ENCODE measurements at regions not wholly inside any gene's neighbourhood (a gene's known extent, or its start where the extent isn't known, plus 50 kb on each side); places are given as distances from the start of the nearest gene placed in this dataset.

DNA sequence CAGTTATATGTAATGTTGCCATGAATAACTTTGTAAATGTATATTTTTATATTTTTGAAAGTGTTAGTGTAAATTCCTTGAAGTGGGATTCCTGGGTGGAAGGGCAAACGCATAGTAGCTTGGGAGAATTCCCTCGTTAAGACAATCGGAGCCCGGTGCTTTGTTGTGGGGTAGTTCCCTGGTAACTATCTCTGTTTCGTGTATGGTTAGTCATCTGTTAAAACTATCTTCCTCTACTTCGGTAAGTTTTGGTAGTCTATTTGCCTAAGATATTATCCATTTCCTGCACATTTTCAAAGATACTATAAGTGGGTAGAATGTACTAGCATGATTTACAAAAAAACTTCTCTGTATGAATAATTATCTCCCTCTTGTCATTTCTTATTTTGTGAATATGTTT is 113.8 kb upstream of the NRXN1 start:
- Histone ChIP-seq H2AFZ (ENCODE audit: control insufficient read depth, low read length) (no peak overlapping the region), H3K9me1 (ENCODE audit: control insufficient read depth, extremely low read depth, insufficient read depth, low read length) (no peaks in the 10 kb centered on the region), H3K4me1 (ENCODE audit: control insufficient read depth, extremely low read depth, insufficient read depth, low read length) (no peaks in the 10 kb centered on the region), H3K36me3 (ENCODE audit: control insufficient read depth in 2 of 2, extremely low read depth in 1 of 2, insufficient read depth in 2 of 2, low read length in 2 of 2) (no peaks in the 10 kb centered on the region), H3K9ac (ENCODE audit: control insufficient read depth, extremely low read depth, insufficient read depth, low read length) (no peak overlapping the region), H3K4me3 (ENCODE audit: control insufficient read depth in 2 of 3, extremely low read depth in 1 of 3, insufficient read depth in 2 of 3, low read depth in 1 of 3, low read length in 3 of 3) (no peak overlapping the region), H3K4me2 (ENCODE audit: control insufficient read depth, extremely low read depth, insufficient read depth, low read depth, low read length) (no peak overlapping the region), H3K27ac (ENCODE audit: control insufficient read depth, insufficient read depth, low read length) (no peak overlapping the region), H3K9me3 (ENCODE audit: control insufficient read depth, low read depth, low read length) (no peaks in the 10 kb centered on the region), H3K79me2 (ENCODE audit: control insufficient read depth, insufficient read depth, low read length) (no peaks in the 10 kb centered on the region), H3K27me3 (ENCODE audit: control insufficient read depth, extremely low read depth, insufficient read depth, low read length) (no peaks in the 10 kb centered on the region), H4K20me1 (ENCODE audit: control insufficient read depth, extremely low read depth, insufficient read depth, low read length) (no peaks in the 10 kb centered on the region)
- no peak for FAIRE-seq
- DNase-seq (ENCODE audit: low read depth, low spot score), result no peak
- dilution Hi-C loops (cut with MboI; ENCODE audit: extremely low pct_ligation_motif_present, low sequenced_read_pairs), result no loop called here
- TF ChIP-seq EZH2 (IDR thresholded peaks at IDR 0.05; ENCODE audit: low read length), result no peak
- TF ChIP-seq, protein P1, sequence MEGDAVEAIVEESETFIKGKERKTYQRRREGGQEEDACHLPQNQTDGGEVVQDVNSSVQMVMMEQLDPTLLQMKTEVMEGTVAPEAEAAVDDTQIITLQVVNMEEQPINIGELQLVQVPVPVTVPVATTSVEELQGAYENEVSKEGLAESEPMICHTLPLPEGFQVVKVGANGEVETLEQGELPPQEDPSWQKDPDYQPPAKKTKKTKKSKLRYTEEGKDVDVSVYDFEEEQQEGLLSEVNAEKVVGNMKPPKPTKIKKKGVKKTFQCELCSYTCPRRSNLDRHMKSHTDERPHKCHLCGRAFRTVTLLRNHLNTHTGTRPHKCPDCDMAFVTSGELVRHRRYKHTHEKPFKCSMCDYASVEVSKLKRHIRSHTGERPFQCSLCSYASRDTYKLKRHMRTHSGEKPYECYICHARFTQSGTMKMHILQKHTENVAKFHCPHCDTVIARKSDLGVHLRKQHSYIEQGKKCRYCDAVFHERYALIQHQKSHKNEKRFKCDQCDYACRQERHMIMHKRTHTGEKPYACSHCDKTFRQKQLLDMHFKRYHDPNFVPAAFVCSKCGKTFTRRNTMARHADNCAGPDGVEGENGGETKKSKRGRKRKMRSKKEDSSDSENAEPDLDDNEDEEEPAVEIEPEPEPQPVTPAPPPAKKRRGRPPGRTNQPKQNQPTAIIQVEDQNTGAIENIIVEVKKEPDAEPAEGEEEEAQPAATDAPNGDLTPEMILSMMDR (optimal IDR thresholded peaks at IDR 0.05 in 1 of 3, IDR thresholded peaks at IDR 0.05 in 1 of 3, conservative IDR thresholded peaks at IDR 0.05 in 1 of 3; ENCODE audit: extremely low read depth in 1 of 3, insufficient read depth in 2 of 3, low read length in 3 of 3), result no peak

GRCh38 chr2:51120754-51121280 is 88.9 kb upstream of the NRXN1 start:
- H3K36me3 ChIP-seq (ENCODE audit: control insufficient read depth in 2 of 2, extremely low read depth in 1 of 2, insufficient read depth in 2 of 2, low read length in 2 of 2), result no peaks in the 10 kb centered on the region
- H2AFZ ChIP-seq (ENCODE audit: control insufficient read depth, low read length), result no peak overlapping the region
- no peaks in the 10 kb centered on the region for H3K9me1 ChIP-seq (ENCODE audit: control insufficient read depth, extremely low read depth, insufficient read depth, low read length)
- FAIRE-seq (no peak), DNase-seq (ENCODE audit: low read depth, low spot score) (no peak)
- no peaks in the 10 kb centered on the region for H3K79me2 ChIP-seq (ENCODE audit: control insufficient read depth, insufficient read depth, low read length)
- no peaks in the 10 kb centered on the region for H3K4me1 ChIP-seq (ENCODE audit: control insufficient read depth, extremely low read depth, insufficient read depth, low read length)
- dilution Hi-C loops (cut with MboI; ENCODE audit: extremely low pct_ligation_motif_present, low sequenced_read_pairs), result no loop called here
- no peak overlapping the region for H3K9ac ChIP-seq (ENCODE audit: control insufficient read depth, extremely low read depth, insufficient read depth, low read length)
- TF ChIP-seq, protein P1 (optimal IDR thresholded peaks at IDR 0.05 in 1 of 3, IDR thresholded peaks at IDR 0.05 in 1 of 3, conservative IDR thresholded peaks at IDR 0.05 in 1 of 3; ENCODE audit: extremely low read depth in 1 of 3, insufficient read depth in 2 of 3, low read length in 3 of 3), result no peak
- no peak for TF ChIP-seq EZH2 (IDR thresholded peaks at IDR 0.05; ENCODE audit: low read length)
- no peak overlapping the region for H3K27ac ChIP-seq (ENCODE audit: control insufficient read depth, insufficient read depth, low read length)
- H3K4me2 ChIP-seq (ENCODE audit: control insufficient read depth, extremely low read depth, insufficient read depth, low read depth, low read length), result no peak overlapping the region
- no peaks in the 10 kb centered on the region for H4K20me1 ChIP-seq (ENCODE audit: control insufficient read depth, extremely low read depth, insufficient read depth, low read length)
- no peak overlapping the region for H3K4me3 ChIP-seq (ENCODE audit: control insufficient read depth in 2 of 3, extremely low read depth in 1 of 3, insufficient read depth in 2 of 3, low read depth in 1 of 3, low read length in 3 of 3)
- no peaks in the 10 kb centered on the region for H3K27me3 ChIP-seq (ENCODE audit: control insufficient read depth, extremely low read depth, insufficient read depth, low read length)
- H3K9me3 ChIP-seq (ENCODE audit: control insufficient read depth, low read depth, low read length), result no peaks in the 10 kb centered on the region
